OCI-M2 (cell line): ENCODE measurements at regions not wholly inside any gene's neighbourhood (a gene's known extent, or its start where the extent isn't known, plus 50 kb on each side); places are given as distances from the start of the nearest gene placed in this dataset.

Experiments
- DNase-seq: peaks from one replicate; lab custom pipeline; 2025; ENCODE audit not compliant: unreplicated experiment; lab: John Stamatoyannopoulos, UW

DNA sequence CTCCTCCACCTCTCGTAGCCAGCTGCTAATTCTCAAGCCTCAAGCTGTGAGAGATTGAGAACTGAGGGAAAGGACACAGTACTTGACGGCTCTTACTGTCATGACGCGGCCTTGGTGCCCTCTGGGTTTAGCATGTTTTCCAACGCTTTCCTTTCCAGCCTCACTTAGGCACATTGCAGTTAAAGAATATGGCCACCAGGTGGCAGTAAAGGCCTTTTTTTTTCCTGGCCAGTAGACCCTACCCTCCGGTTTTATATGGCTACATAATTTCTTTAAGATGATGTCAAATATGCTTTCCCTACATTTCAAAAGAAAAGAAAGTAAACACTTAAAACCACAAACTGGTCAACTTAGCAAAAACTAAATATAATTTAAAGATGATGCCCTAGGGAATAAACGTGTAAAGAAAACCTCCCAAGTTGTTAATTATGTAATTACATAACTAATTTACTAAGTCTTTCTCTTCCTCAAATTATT, 56.8 kb upstream of the PRDX6 start:
- peak; percentile 58 for DNase-seq

DNA sequence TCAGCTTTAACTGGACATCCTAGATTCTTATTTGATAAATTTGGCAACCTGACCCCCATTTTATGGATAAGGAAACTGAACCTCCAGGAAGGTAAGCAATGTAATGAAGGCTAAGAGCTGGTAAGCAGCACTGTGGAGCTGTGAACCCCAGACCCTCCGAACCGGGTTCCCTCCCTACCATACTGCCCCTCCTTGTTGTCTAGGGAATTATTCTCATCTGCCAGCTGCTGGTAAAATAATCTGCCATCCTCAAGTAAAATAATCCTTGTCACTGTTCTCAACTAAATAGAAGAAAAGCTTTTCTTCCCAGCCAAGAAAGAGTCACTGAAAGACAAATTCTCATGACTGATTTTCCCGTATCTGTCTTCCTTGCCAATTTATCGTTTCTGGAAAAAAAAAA, 55.8 kb upstream of the PRDX6 start:
- no peak for DNase-seq

DNA sequence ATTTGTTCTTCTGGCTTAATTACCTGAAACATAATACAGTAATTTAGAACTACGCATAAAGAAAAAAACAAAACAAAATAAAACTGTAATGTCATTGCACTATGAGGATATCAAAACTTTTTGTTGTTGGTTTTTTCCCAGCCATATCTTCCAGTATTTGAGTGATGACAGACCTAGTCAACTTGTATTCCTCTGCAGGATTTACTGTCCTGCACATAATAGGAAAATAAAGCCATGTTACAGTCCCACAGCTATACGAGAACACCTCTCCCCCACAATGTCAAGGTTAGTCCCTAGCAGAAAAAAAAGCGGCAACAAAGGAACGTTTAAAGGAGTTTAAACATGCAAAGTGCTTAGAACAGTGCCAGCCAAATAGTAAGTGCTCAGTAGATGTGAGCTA, 55.3 kb upstream of the PRDX6 start:
- no peak for DNase-seq

DNA sequence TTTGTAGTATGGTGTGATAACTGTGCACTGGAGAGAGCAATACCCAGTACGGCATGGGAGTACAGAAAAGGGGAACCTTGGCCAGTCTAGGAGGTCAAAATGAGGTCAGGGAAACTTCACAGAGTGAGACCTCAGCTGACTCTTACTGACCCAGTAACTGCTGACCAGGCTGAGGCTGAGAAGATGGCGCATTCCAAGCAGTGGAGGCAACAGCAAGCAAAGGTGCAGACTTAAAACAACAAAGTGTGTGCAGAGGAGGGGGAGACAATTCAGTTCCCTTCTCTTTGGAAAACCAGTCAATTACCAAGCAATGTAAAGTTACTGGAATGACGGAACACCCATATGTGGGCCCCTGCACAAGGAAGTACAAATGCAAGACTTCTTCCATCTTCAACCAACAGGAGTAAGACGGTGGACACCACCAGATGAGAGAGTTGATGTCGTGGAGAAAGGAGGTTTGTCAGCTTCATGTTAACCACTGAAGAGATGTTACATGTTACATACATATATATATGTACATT, 54.6 kb upstream of the PRDX6 start:
- DNase-seq, result no peak

DNA sequence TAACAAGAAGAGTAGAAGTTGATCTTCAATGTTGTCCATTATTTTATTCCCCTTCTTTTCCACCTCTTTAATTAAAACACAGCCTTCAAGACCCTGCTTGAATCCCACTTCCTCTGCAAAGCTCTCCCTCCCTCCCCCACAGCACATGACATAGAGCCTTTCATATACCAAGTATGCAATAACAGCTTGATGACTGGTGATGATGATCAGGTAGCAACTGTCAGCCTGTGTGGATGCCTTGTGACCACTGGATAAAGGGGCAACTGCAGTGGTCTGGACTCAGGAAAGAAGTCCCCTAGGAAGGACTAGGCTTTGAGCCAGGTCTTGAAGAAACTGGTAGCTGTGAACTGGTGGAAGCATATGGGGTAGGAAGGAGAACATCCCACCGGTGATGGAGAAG, 53.8 kb upstream of the PRDX6 start:
- DNase-seq, result no peak

DNA sequence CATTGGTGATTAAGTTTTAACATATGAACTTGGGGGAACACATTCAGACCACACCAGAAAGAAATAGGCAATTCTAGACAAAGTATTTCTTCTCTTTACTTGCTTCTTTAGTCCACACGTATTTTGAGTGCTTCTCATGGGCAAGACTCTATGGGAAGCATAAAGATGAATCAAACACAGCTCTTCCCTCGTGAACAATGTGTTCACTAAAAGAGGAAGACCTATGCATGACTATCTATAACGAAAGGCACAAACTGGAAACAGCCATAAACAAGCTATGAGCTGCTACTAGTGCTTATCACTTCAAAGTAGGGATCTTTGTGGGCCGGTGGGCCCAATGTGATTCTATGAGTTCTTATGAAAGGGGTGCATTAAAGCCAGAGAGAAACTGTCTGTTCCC, 53.0 kb upstream of the PRDX6 start:
- peak; percentile 38 for DNase-seq

DNA sequence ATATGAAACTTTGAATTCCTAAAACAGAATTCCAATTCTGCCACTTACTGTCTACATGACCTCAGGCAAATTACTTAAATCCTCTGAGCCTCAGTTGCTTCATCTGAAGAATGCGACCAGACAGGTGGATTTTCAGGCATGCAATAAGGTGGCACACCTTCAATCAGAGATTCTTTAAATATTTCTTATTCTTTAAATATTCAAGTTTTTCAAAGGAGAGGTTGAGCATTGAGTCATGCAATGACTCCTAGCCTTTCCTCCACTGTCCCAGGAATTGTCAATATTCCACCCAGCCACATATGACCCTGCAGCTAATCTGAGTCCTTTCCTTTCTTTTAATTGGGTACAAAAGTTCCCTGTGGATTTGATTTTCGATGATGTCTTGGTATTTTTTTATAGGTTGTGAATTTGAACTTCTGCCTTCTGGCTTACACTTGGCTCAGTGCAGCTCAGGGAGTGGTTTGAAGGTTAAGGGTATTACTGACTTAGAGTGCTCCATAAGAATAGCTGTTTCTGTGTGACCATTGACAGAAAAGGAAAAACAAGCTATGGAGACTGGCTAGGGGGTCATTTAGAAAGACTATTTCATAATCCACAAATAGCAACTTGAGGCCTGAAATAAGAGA, 52.2 kb upstream of the PRDX6 start:
- no peak for DNase-seq

DNA sequence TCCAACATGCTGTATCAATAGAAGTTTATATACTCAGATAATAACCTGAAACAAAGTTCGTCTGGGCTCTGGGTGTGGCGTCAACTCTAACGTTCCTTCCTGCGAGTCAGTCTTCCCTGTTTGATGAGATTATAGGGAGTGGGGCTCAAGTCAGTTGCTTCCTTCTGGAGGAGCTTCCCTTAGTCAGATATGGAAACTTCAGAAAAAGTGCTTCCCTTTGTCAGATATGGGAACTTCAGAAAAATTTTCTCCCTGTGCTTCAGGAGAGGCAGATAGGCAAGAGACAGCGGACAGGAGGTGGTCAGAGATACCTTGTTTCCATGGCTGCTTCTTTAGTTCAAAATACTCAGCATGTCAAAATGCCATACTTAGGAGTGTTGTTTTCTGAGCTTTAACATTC, 51.1 kb upstream of the PRDX6 start:
- DNase-seq, result peak; percentile 30

DNA sequence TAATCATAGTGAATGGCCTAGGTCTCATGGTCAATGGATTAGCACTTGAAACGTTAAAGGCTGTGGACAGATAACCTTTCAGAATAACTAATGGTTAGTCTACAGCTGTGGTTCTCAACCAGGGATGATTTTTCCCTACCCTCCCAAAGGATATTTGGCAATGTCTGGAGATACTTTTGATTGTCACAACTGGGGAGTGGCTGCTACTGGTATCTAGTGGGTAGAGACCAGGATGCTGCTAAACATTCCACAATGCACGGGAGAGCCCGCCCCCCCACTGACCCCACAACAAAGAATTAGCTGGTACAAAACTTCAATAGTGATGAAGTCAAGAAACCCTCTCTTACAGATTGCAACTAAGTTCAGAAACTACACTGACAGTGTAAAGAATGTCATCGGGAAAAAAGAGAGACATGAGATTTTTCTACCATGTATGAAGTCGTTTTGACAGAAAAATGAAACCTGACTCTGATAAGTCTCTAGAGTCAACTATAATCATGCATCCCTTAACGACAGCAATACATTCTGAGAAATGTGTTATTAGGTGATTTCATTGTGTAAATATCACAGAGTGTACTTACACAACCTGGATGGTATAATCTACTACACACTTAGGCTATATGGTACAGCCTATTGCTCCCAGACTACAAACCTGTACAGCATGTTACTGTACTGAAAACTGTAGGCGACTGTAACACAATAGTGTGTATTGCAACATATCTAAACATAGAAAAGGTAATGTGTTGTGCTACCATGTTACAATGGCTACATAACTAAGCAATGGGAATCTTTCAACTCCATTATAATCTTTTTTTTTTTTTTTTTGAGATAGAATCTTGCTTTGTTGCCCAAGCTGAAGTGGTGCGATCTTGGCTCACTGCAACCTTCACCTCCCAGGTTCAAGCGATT, 49.7 kb upstream of the PRDX6 start:
- DNase-seq, result no peak
